DND-41 (cell line): ENCODE measurements at regions not wholly inside any gene's neighbourhood (a gene's known extent, or its start where the extent isn't known, plus 50 kb on each side); places are given as distances from the start of the nearest gene placed in this dataset.
"Not testable (repeated sequence)": the region's sequence is repeated elsewhere in the genome, so short reads cannot be mapped to it uniquely, and the experiment has no call there.

Source experiments
- ATAC-seq: fragments of 200-7000 bp; cut with Tn5 transposase; 3 replicates; pipeline ENCODE4 v1.9.1; 2021; ENCODE audit warnings: low read depth; ENCODE audit not compliant: insufficient read depth
- DNase-seq: peaks from one replicate; pipeline ENCODE4 v3.0.0-alpha.2; 2020
- H2AFZ ChIP-seq: 2 replicates; pipeline ENCODE4 v1.6.0; 2012; ENCODE audit warnings: low read depth, low read length
- H3K27ac ChIP-seq: 2 replicates; pipeline ENCODE4 v1.5.1; 2012; ENCODE audit warnings: low read length, inconsistent platforms
- H3K27me3 ChIP-seq: fragments of 200-600 bp; sonication (generic); 2 replicates; pipeline ENCODE4 v1.6.0; 2012; ENCODE audit warnings: low read length, mild to moderate bottlenecking, inconsistent platforms; ENCODE audit not compliant: insufficient read depth, poor library complexity
- H3K36me3 ChIP-seq: 2 replicates; pipeline ENCODE4 v1.5.1; 2012; ENCODE audit warnings: low read length, inconsistent platforms; ENCODE audit not compliant: insufficient read depth
- H3K4me1 ChIP-seq: 2 replicates; pipeline ENCODE4 v1.5.1; 2012; ENCODE audit warnings: mild to moderate bottlenecking, low read length; ENCODE audit not compliant: insufficient read depth
- H3K4me2 ChIP-seq: 2 replicates; pipeline ENCODE4 v1.6.0; 2012; ENCODE audit warnings: mild to moderate bottlenecking, moderate library complexity, low read length, inconsistent platforms; ENCODE audit not compliant: insufficient read depth
- H3K4me3 ChIP-seq, 2 experiments: fragments of 200-600 bp in 1 of 2; shearing (Covaris generic) in 1 of 2; 2 replicates each; pipeline ENCODE4 v1.5.1; 2012 to 2016; ENCODE audit warnings: inconsistent platforms in 2 of 2, low read length in 2 of 2, mild to moderate bottlenecking in 2 of 2, low read depth in 1 of 2, moderate library complexity in 1 of 2
- H3K79me2 ChIP-seq: 2 replicates; pipeline ENCODE4 v1.6.0; 2012; ENCODE audit warnings: low read length, inconsistent platforms; ENCODE audit not compliant: insufficient read depth
- H3K9ac ChIP-seq: 2 replicates; pipeline ENCODE4 v1.6.0; 2012; ENCODE audit warnings: low read depth, mild to moderate bottlenecking, inconsistent platforms, low read length, moderate library complexity
- H3K9me3 ChIP-seq: 2 replicates; pipeline ENCODE4 v1.5.1; 2012; ENCODE audit warnings: low read length, moderate library complexity, mild to moderate bottlenecking, inconsistent platforms; ENCODE audit not compliant: insufficient read depth, severe bottlenecking
- H4K20me1 ChIP-seq: 2 replicates; pipeline ENCODE4 v1.6.0; 2012; ENCODE audit warnings: low read length; ENCODE audit not compliant: insufficient read depth
- EZH2 ChIP-seq: IDR thresholded peaks from 3 replicates; pipeline ENCODE4 v1.6.1; 2012; ENCODE audit warnings: borderline replicate concordance, low read depth, mild to moderate bottlenecking, moderate library complexity, low read length, inconsistent platforms; ENCODE audit not compliant: severe bottlenecking
- TF ChIP-seq, protein P1 (sequence below): IDR thresholded peaks from 2 replicates; pipeline ENCODE4 v1.5.1; 2012; ENCODE audit warnings: borderline replicate concordance, low read length, moderate library complexity, mild to moderate bottlenecking; ENCODE audit not compliant: poor library complexity, severe bottlenecking; ENCODE audit errors: extremely low read depth

DNA sequence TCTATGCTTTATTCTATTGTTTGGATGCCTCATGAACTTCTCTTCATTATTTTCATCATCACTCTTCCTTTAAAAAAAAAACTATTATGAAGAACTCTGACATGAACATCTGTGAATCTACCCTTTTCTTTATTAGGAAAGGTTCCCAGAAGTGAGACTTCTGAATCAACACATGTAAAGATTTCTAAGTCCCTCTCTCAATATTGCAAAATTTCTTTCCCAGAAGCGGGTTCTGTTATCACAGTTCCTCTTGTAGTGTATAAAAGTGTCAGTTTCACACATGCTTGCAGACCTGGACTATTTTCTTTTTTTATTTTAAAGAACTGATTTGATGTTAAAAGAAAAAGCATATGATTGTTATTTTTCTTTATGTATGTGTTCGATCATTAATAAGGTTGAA, 330.8 kb upstream of the KLF3 start:
- DNase-seq (no peak), ATAC-seq (no peak)
- TF ChIP-seq, protein P1, sequence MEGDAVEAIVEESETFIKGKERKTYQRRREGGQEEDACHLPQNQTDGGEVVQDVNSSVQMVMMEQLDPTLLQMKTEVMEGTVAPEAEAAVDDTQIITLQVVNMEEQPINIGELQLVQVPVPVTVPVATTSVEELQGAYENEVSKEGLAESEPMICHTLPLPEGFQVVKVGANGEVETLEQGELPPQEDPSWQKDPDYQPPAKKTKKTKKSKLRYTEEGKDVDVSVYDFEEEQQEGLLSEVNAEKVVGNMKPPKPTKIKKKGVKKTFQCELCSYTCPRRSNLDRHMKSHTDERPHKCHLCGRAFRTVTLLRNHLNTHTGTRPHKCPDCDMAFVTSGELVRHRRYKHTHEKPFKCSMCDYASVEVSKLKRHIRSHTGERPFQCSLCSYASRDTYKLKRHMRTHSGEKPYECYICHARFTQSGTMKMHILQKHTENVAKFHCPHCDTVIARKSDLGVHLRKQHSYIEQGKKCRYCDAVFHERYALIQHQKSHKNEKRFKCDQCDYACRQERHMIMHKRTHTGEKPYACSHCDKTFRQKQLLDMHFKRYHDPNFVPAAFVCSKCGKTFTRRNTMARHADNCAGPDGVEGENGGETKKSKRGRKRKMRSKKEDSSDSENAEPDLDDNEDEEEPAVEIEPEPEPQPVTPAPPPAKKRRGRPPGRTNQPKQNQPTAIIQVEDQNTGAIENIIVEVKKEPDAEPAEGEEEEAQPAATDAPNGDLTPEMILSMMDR, result no peak
- TF ChIP-seq EZH2, result no peak
- Histone ChIP-seq H3K27me3 (no peaks in the 10 kb centered on the region), H3K9me3 (peaks cover 7% of the 10 kb centered on the region), H4K20me1 (no peaks in the 10 kb centered on the region), H3K4me1 (peaks cover 14% of the 10 kb centered on the region), H3K27ac (no peak overlapping the region), H3K79me2 (no peaks in the 10 kb centered on the region), H3K4me3 (no peak overlapping the region), H3K4me2 (no peak overlapping the region), H2AFZ (no peak overlapping the region), H3K36me3 (no peaks in the 10 kb centered on the region), H3K9ac (no peak overlapping the region)

DNA sequence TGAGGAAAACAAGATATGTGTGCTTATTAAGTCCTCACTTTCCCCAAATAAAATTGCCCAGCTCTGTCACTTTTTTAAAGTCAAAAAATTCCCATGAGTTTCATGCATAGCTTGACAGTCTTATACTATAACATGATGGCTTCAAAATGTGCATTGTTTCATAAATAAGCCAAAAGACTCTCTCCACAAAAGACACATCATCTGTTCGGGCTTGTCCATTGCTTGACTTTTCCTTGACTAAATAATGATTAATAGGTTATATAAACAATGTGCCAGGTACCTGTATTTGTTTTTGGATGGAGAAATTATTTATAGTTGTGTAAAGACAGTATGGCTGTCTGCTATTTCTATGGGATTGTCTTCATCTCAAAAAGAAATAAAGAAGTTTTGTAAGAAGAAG, 329.2 kb upstream of the KLF3 start:
- H3K79me2 ChIP-seq, result no peaks in the 10 kb centered on the region
- H3K27me3 ChIP-seq, result no peaks in the 10 kb centered on the region
- no peak for TF ChIP-seq EZH2
- TF ChIP-seq, protein P1, result no peak
- no peak overlapping the region for H3K4me2 ChIP-seq
- H4K20me1 ChIP-seq, result no peaks in the 10 kb centered on the region
- peaks cover 10% of the 10 kb centered on the region for H3K9me3 ChIP-seq
- H3K27ac ChIP-seq, result no peak overlapping the region
- no peak overlapping the region for H3K9ac ChIP-seq
- no peak overlapping the region for H3K4me3 ChIP-seq
- no peaks in the 10 kb centered on the region for H3K36me3 ChIP-seq
- no peak overlapping the region for H2AFZ ChIP-seq
- H3K4me1 ChIP-seq, result peaks cover 14% of the 10 kb centered on the region
- no peak for ATAC-seq
- no peak for DNase-seq

DNA sequence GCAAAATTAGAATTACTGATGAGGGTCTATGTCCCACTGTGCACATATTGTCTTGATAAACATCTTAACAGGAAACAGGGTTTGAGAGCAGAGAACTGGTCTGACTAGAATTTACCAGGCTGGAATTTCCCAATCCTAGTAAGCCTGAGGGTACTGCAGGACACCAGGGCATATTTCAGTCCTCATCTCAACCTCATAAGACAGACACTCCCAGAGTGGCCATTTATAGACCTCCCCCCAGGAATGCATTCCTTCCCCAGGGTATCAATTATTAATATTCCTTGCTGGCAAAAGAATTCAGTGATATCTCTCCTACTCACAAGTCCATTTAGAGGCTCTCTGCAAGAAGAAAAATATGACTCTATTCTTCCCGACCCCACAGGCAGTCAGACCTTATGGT, 325.1 kb upstream of the KLF3 start:
- not testable (repeated sequence) for H3K9me3 ChIP-seq, ATAC-seq, H3K27ac ChIP-seq, H3K27me3 ChIP-seq, H3K4me2 ChIP-seq, H3K36me3 ChIP-seq, DNase-seq, H4K20me1 ChIP-seq, H3K79me2 ChIP-seq, H3K4me3 ChIP-seq, H3K9ac ChIP-seq, H2AFZ ChIP-seq
- peaks cover 14% of the 10 kb centered on the region for H3K4me1 ChIP-seq

DNA sequence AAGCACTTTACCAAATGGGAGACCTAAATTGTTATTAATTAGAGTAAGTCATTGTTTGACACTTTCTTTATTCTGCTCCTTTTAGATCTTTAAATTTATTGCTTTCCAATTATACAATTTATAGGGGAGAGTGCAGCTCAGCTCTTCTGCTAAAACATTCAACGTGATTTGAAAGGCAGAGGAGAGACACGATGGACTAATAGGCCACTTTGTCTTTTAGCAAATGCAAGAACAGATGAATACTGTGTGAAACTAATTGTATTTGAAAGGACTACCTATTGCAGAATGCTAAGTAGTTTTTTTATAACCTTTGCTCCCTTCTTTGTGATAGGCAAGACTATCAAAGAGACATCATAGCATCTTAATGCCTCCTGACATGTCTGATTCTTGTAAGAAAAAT, 320.4 kb upstream of the KLF3 start:
- Histone ChIP-seq H3K4me3 (no peak overlapping the region), H3K79me2 (no peaks in the 10 kb centered on the region), H3K9ac (no peak overlapping the region), H2AFZ (no peak overlapping the region), H3K27ac (no peak overlapping the region), H3K4me2 (no peak overlapping the region), H3K4me1 (no peaks in the 10 kb centered on the region), H3K27me3 (no peaks in the 10 kb centered on the region), H3K36me3 (no peaks in the 10 kb centered on the region), H3K9me3 (no peaks in the 10 kb centered on the region), H4K20me1 (no peaks in the 10 kb centered on the region)
- no peak for TF ChIP-seq EZH2
- TF ChIP-seq, protein P1, result no peak
- DNase-seq (no peak), ATAC-seq (no peak)
